Astrocyte of the spinal cord (primary cell): ENCODE measurements at regions not wholly inside any gene's neighbourhood (a gene's known extent, or its start where the extent isn't known, plus 50 kb on each side); places are given as distances from the start of the nearest gene placed in this dataset.

Experiments used
- DNase-seq: peaks from one replicate; pipeline ENCODE4 v3.0.0; 2011; ENCODE audit warnings: low read depth, low spot score
- H3K4me3 ChIP-seq: 2 replicates; pipeline ENCODE4 v1.5.1; 2011; ENCODE audit warnings: low read depth, mild to moderate bottlenecking, low read length, moderate library complexity
- CTCF ChIP-seq: IDR thresholded peaks from 2 replicates; pipeline ENCODE4 v1.5.1; 2012; ENCODE audit warnings: low read depth, mild to moderate bottlenecking, low read length, inconsistent platforms
- in situ Hi-C: cut with HindIII; loops from 2 replicates; pipeline ENCODE4 v1.10.0; 2017; ENCODE audit warnings: low sequenced_read_pairs

- TF ChIP-seq CTCF, result no peak
- in situ Hi-C loops, result no loop called here
- H3K4me3 ChIP-seq, result no peak overlapping the region
These were observed 71.2 kb upstream of the NRIP1 start for GRCh38 chr21:15135867-15136629.

GRCh38 chr21:15138490-15138889 lies 73.7 kb upstream of the NRIP1 start:
- TF ChIP-seq CTCF, result no peak
- H3K4me3 ChIP-seq, result no peak overlapping the region
- in situ Hi-C loops, result no loop called here
- DNase-seq, result no peak

More at GRCh38 chr21:15135867-15136629, 71.2 kb upstream of the NRIP1 start:
- DNase-seq, result no peak

GRCh38 chr21:15139898-15140297 lies 75.1 kb upstream of the NRIP1 start:
- in situ Hi-C loops, result no loop called here
- DNase-seq, result no peak
- no peak for TF ChIP-seq CTCF
- H3K4me3 ChIP-seq, result no peak overlapping the region

GRCh38 chr21:15140321-15141019 lies 75.7 kb upstream of the NRIP1 start:
- no peak for DNase-seq
- H3K4me3 ChIP-seq, result no peak overlapping the region
- TF ChIP-seq CTCF, result no peak
- in situ Hi-C loops, result no loop called here

GRCh38 chr21:15141261-15141970 lies 76.6 kb upstream of the NRIP1 start:
- TF ChIP-seq CTCF, result no peak
- no peak for DNase-seq
- in situ Hi-C loops, result no loop called here
- no peak overlapping the region for H3K4me3 ChIP-seq

- no peak overlapping the region for H3K4me3 ChIP-seq
- in situ Hi-C loops, result no loop called here
- DNase-seq, result no peak
- no peak for TF ChIP-seq CTCF
These were observed 79.2 kb upstream of the NRIP1 start for GRCh38 chr21:15144026-15144425.
